HG02798 (cell line): ENCODE measurements at regions not wholly inside any gene's neighbourhood (a gene's known extent, or its start where the extent isn't known, plus 50 kb on each side); places are given as distances from the start of the nearest gene placed in this dataset.

Experiments used
- ATAC-seq: cut with Tn5 transposase; IDR thresholded peaks from one replicate; pipeline ENCODE4 v1.9.1; 2021; ENCODE audit warnings: mild to moderate bottlenecking; ENCODE audit not compliant: unreplicated experiment, poor library complexity

GRCh38 chr15:81506071-81506470 lies 132.1 kb upstream of the TMC3 start:
- no peak for ATAC-seq

GRCh38 chr15:81504170-81504905 lies 130.3 kb upstream of the TMC3 start:
- ATAC-seq: no peak

- ATAC-seq: no peak
Observed at GRCh38 chr15:81502439-81502838, 128.4 kb upstream of the TMC3 start.

GRCh38 chr15:81500081-81500480 lies 126.1 kb upstream of the TMC3 start:
- ATAC-seq: no peak

- no peak for ATAC-seq
Observed at GRCh38 chr15:81498294-81498693, 124.3 kb upstream of the TMC3 start.

GRCh38 chr15:81497238-81497637 lies 123.2 kb upstream of the TMC3 start:
- no peak for ATAC-seq

GRCh38 chr15:81495780-81496467 lies 121.9 kb upstream of the TMC3 start:
- ATAC-seq: no peak

- no peak for ATAC-seq
Observed at GRCh38 chr15:81492969-81493645, 119.1 kb upstream of the TMC3 start.

GRCh38 chr15:81492331-81492968 lies 118.4 kb upstream of the TMC3 start:
- no peak for ATAC-seq

GRCh38 chr15:81491414-81492096 lies 117.5 kb upstream of the TMC3 start:
- ATAC-seq: no peak

- no peak for ATAC-seq
Observed at GRCh38 chr15:81485806-81486205, 111.8 kb upstream of the TMC3 start.

GRCh38 chr15:81484086-81484955 lies 110.3 kb upstream of the TMC3 start:
- ATAC-seq: no peak

GRCh38 chr15:81483496-81483895 lies 109.5 kb upstream of the TMC3 start:
- ATAC-seq: no peak

- no peak for ATAC-seq
Observed at GRCh38 chr15:81481346-81481745, 107.3 kb upstream of the TMC3 start.

- ATAC-seq: no peak
Observed at GRCh38 chr15:81480645-81481053, 106.6 kb upstream of the TMC3 start.

GRCh38 chr15:81478354-81478753 lies 104.3 kb upstream of the TMC3 start:
- no peak for ATAC-seq

GRCh38 chr15:81475926-81476325 lies 101.9 kb upstream of the TMC3 start:
- no peak for ATAC-seq

- ATAC-seq: no peak
Observed at GRCh38 chr15:81475471-81475870, 101.5 kb upstream of the TMC3 start.

GRCh38 chr15:81473946-81474345 lies 99.9 kb upstream of the TMC3 start:
- ATAC-seq: no peak
